SU-DHL-6 (cell line): ENCODE measurements at regions not wholly inside any gene's neighbourhood (a gene's known extent, or its start where the extent isn't known, plus 50 kb on each side); places are given as distances from the start of the nearest gene placed in this dataset.

Experiments used
- H2AFZ ChIP-seq: fragments of 200-600 bp; sonication (generic); 2 replicates; pipeline ENCODE4 v1.6.1; 2014; ENCODE audit warnings: low read depth, mild to moderate bottlenecking, moderate library complexity, mixed read lengths, antibody characterized with exemption, low read length; ENCODE audit not compliant: severe bottlenecking
- H3F3A ChIP-seq: fragments of 200-600 bp; shearing (Covaris generic); 2 replicates; pipeline ENCODE4 v1.6.0; 2016; ENCODE audit warnings: antibody characterized with exemption, mild to moderate bottlenecking; ENCODE audit not compliant: insufficient read depth
- H3K27ac ChIP-seq: fragments of 200-600 bp; sonication (generic); 2 replicates; pipeline ENCODE4 v1.5.1; 2016; ENCODE audit warnings: low read depth, mild to moderate bottlenecking, low read length, moderate library complexity, mixed read lengths
- H3K27me3 ChIP-seq: fragments of 200-600 bp; sonication (generic), shearing (Covaris generic); 2 replicates; pipeline ENCODE4 v1.6.0; 2014; ENCODE audit warnings: mild to moderate bottlenecking, low read length
- H3K36me3 ChIP-seq: fragments of 200-600 bp; sonication (generic); 2 replicates; pipeline ENCODE4 v1.6.1; 2014; ENCODE audit warnings: mild to moderate bottlenecking, low read length, mixed read lengths
- H3K4me2 ChIP-seq: fragments of 300-600, 200-600 bp; shearing (Covaris generic), sonication (generic); 2 replicates; pipeline ENCODE4 v1.6.0; 2014; ENCODE audit warnings: low read length, low read depth, mild to moderate bottlenecking; ENCODE audit not compliant: poor library complexity, severe bottlenecking
- H3K4me3 ChIP-seq: fragments of 200-600 bp; sonication (generic); 2 replicates; pipeline ENCODE4 v1.5.1; 2014; ENCODE audit warnings: antibody characterized with exemption, low read length, mild to moderate bottlenecking, mixed read lengths; ENCODE audit not compliant: insufficient read depth, poor library complexity, severe bottlenecking
- H3K79me2 ChIP-seq: fragments of 200-600 bp; sonication (generic); 2 replicates; pipeline ENCODE4 v1.6.1; 2014; ENCODE audit warnings: mild to moderate bottlenecking, low read length, moderate library complexity; ENCODE audit not compliant: insufficient read depth
- H3K9ac ChIP-seq: fragments of 200-600 bp; sonication (generic); 2 replicates; pipeline ENCODE4 v1.7.0; 2014; ENCODE audit warnings: mild to moderate bottlenecking, low read length
- H3K9me2 ChIP-seq: fragments of 200-600 bp; sonication (generic); replicated peaks from 2 replicates; pipeline ENCODE4 v1.6.1; 2014; ENCODE audit warnings: low read length; ENCODE audit not compliant: insufficient read depth
- H3K9me3 ChIP-seq: fragments of 200-600 bp; sonication (generic); 2 replicates; pipeline ENCODE4 v1.6.1; 2014; ENCODE audit warnings: low read length, mixed read lengths; ENCODE audit not compliant: insufficient read depth
- H4K20me1 ChIP-seq: fragments of 200-600 bp; sonication (generic); 2 replicates; pipeline ENCODE4 v1.6.1; 2014; ENCODE audit warnings: low read depth, mild to moderate bottlenecking, antibody characterized with exemption, low read length, moderate library complexity, mixed read lengths
- CTCF ChIP-seq: fragments of 200-600 bp; sonication (generic); IDR thresholded peaks from one replicate; pipeline ENCODE4 v1.5.1; 2017; ENCODE audit warnings: antibody characterized with exemption, mild to moderate bottlenecking, low read length, moderate library complexity; ENCODE audit not compliant: insufficient read depth, poor library complexity, severe bottlenecking
- EZH2phosphoT487 ChIP-seq: fragments of 200-600 bp; sonication (generic), shearing (Covaris generic); conservative IDR thresholded peaks from 2 replicates; pipeline ENCODE4 v1.6.1; 2018; ENCODE audit warnings: mild to moderate bottlenecking, antibody characterized with exemption, low read length, moderate library complexity, mixed read lengths

- no peaks in the 10 kb centered on the region for H3K9me3 ChIP-seq
- no peaks in the 10 kb centered on the region for H4K20me1 ChIP-seq
- no peaks in the 10 kb centered on the region for H3K9me2 ChIP-seq
- H3K4me3 ChIP-seq = no peak overlapping the region
- no peak overlapping the region for H3K9ac ChIP-seq
- H3K79me2 ChIP-seq = no peaks in the 10 kb centered on the region
- TF ChIP-seq EZH2phosphoT487 (no peak), CTCF (peak; percentile 15)
- H3K27me3 ChIP-seq = no peaks in the 10 kb centered on the region
- no peak overlapping the region for H3K4me2 ChIP-seq
- no peaks in the 10 kb centered on the region for H3F3A ChIP-seq
- H3K36me3 ChIP-seq = no peaks in the 10 kb centered on the region
- no peak overlapping the region for H2AFZ ChIP-seq
- no peak overlapping the region for H3K27ac ChIP-seq
Measured at GRCh38 chr12:114476159-114476558, 70.2 kb upstream of the TBX5 start.

- no peaks in the 10 kb centered on the region for H3K9me3 ChIP-seq
- no peaks in the 10 kb centered on the region for H3K36me3 ChIP-seq
- H3K4me3 ChIP-seq = no peak overlapping the region
- H3K79me2 ChIP-seq = no peaks in the 10 kb centered on the region
- H3K27me3 ChIP-seq = no peaks in the 10 kb centered on the region
- H2AFZ ChIP-seq = no peak overlapping the region
- no peaks in the 10 kb centered on the region for H4K20me1 ChIP-seq
- no peak overlapping the region for H3K27ac ChIP-seq
- TF ChIP-seq CTCF = no peak
- TF ChIP-seq EZH2phosphoT487 = no peak
- H3K9me2 ChIP-seq = no peaks in the 10 kb centered on the region
- no peak overlapping the region for H3K4me2 ChIP-seq
- no peak overlapping the region for H3K9ac ChIP-seq
- no peaks in the 10 kb centered on the region for H3F3A ChIP-seq
Measured at GRCh38 chr12:114473717-114474116, 67.8 kb upstream of the TBX5 start.

GRCh38 chr12:114473018-114473417, 67.1 kb upstream of the TBX5 start:
- Histone ChIP-seq H2AFZ (no peak overlapping the region), H3K36me3 (no peaks in the 10 kb centered on the region), H3K9me2 (no peaks in the 10 kb centered on the region), H3K4me3 (no peak overlapping the region), H3K9me3 (no peaks in the 10 kb centered on the region), H3K27me3 (no peaks in the 10 kb centered on the region), H3K4me2 (no peak overlapping the region), H4K20me1 (no peaks in the 10 kb centered on the region), H3F3A (no peaks in the 10 kb centered on the region), H3K9ac (no peak overlapping the region), H3K27ac (no peak overlapping the region), H3K79me2 (no peaks in the 10 kb centered on the region)
- TF ChIP-seq EZH2phosphoT487 = no peak
- TF ChIP-seq CTCF = no peak
